WTC11 (cell line): ENCODE measurements at regions not wholly inside any gene's neighbourhood (a gene's known extent, or its start where the extent isn't known, plus 50 kb on each side); places are given as distances from the start of the nearest gene placed in this dataset.

Experiments used
- ATAC-seq: fragments of 200-7000 bp; cut with Tn5 transposase; 2 replicates; pipeline ENCODE4 v1.10.0; 2021; ENCODE audit warnings: mild to moderate bottlenecking, moderate library complexity
- CTCF ChIA-PET: fragments of 300-600 bp; sonication (Branson Sonifier 250); formaldehyde crosslinking; loops from one replicate; lab custom pipeline; 2021; ENCODE audit warnings: antibody characterized with exemption; lab: Charles Lee
- POLR2A ChIA-PET: fragments of 350-600 bp; sonication (Branson Sonifier 250); formaldehyde crosslinking; loops from one replicate; lab custom pipeline; 2021; ENCODE audit warnings: antibody characterized with exemption; lab: Charles Lee
- DNase-seq: peaks from one replicate; pipeline ENCODE4 v3.0.0; 2021; ENCODE audit warnings: low spot score
- H3K27ac Mint-ChIP-seq: 2 replicates; pipeline ENCODE4 v1.8.0; 2021; ENCODE audit warnings: mixed read lengths
- H3K27me3 Mint-ChIP-seq: 2 replicates; pipeline ENCODE4 v1.8.0; 2021; ENCODE audit warnings: low read depth, mild to moderate bottlenecking, moderate library complexity, mixed read lengths
- H3K36me3 Mint-ChIP-seq: 2 replicates; pipeline ENCODE4 v1.8.0; 2021; ENCODE audit warnings: mixed read lengths
- H3K4me1 Mint-ChIP-seq: 2 replicates; pipeline ENCODE4 v1.8.0; 2022; ENCODE audit warnings: mixed read lengths
- H3K4me3 Mint-ChIP-seq: 2 replicates; pipeline ENCODE4 v1.8.0; 2021; ENCODE audit warnings: mild to moderate bottlenecking, moderate library complexity, mixed read lengths
- H3K9me3 Mint-ChIP-seq: 2 replicates; pipeline ENCODE4 v1.8.0; 2021; ENCODE audit warnings: mixed read lengths
- ATF6 ChIP-seq: sonication (generic); formaldehyde crosslinking; IDR thresholded peaks from 2 replicates; pipeline ENCODE4 v1.8.1; 2023; ENCODE audit warnings: mild to moderate bottlenecking, missing genetic modification reagents
- CBFB ChIP-seq: sonication (generic); formaldehyde crosslinking; IDR thresholded peaks from 2 replicates; pipeline ENCODE4 v1.8.1; 2022; ENCODE audit warnings: mild to moderate bottlenecking, low read depth, missing genetic modification reagents
- CREB1 ChIP-seq: sonication (generic); formaldehyde crosslinking; IDR thresholded peaks from 2 replicates; pipeline ENCODE4 v1.8.0; 2023; ENCODE audit warnings: mild to moderate bottlenecking, missing genetic modification reagents
- CREM ChIP-seq: sonication (generic); formaldehyde crosslinking; IDR thresholded peaks from 2 replicates; pipeline ENCODE4 v1.8.1; 2022; ENCODE audit warnings: mild to moderate bottlenecking, missing genetic modification reagents, moderate library complexity
- ELF4 ChIP-seq: sonication (generic); formaldehyde crosslinking; IDR thresholded peaks from 2 replicates; pipeline ENCODE4 v1.8.1; 2022; ENCODE audit warnings: low read depth, mild to moderate bottlenecking, moderate library complexity, missing genetic modification reagents
- FOXJ3 ChIP-seq: sonication (generic); formaldehyde crosslinking; IDR thresholded peaks from 2 replicates; pipeline ENCODE4 v1.9.0; 2021; ENCODE audit warnings: missing genetic modification reagents, mild to moderate bottlenecking, borderline replicate concordance
- GABPB1 ChIP-seq: sonication (generic); formaldehyde crosslinking; IDR thresholded peaks from 2 replicates; pipeline ENCODE4 v1.8.1; 2023; ENCODE audit warnings: mild to moderate bottlenecking, missing genetic modification reagents
- GTF2I ChIP-seq: fragments of 250-450 bp; sonication (Bioruptor Pico); conservative IDR thresholded peaks from 2 replicates; pipeline ENCODE4 v1.4.0; 2021; ENCODE audit warnings: mild to moderate bottlenecking
- JAZF1 ChIP-seq: fragments of 250-450 bp; sonication (Bioruptor Pico); IDR thresholded peaks from 2 replicates; pipeline ENCODE4 v1.9.0; 2021; ENCODE audit warnings: moderate library complexity, mild to moderate bottlenecking, inconsistent platforms
- MXD4 ChIP-seq: fragments of 250-450 bp; sonication (Bioruptor Pico); IDR thresholded peaks from 2 replicates; pipeline ENCODE4 v1.8.0; 2021; ENCODE audit warnings: mild to moderate bottlenecking, moderate library complexity, borderline replicate concordance
- NFYB ChIP-seq: sonication (generic); formaldehyde crosslinking; conservative IDR thresholded peaks from 2 replicates; pipeline ENCODE4 v1.8.0; 2022; ENCODE audit warnings: low read depth, missing genetic modification reagents
- PRRX2 ChIP-seq: fragments of 250-450 bp; sonication (Bioruptor Pico); IDR thresholded peaks from 2 replicates; pipeline ENCODE4 v1.8.0; 2021; ENCODE audit warnings: mild to moderate bottlenecking
- SMAD4 ChIP-seq: sonication (generic); formaldehyde crosslinking; IDR thresholded peaks from 2 replicates; pipeline ENCODE4 v1.8.0; 2022; ENCODE audit warnings: mild to moderate bottlenecking, missing genetic modification reagents
- SOX15 ChIP-seq: fragments of 250-450 bp; sonication (Bioruptor Pico); IDR thresholded peaks from 2 replicates; pipeline ENCODE4 v1.9.0; 2021; ENCODE audit warnings: mild to moderate bottlenecking
- SP1 ChIP-seq: sonication (generic); formaldehyde crosslinking; conservative IDR thresholded peaks from 2 replicates; pipeline ENCODE4 v1.8.1; 2022; ENCODE audit warnings: missing genetic modification reagents
- TCF7 ChIP-seq: sonication (generic); formaldehyde crosslinking; IDR thresholded peaks from 2 replicates; pipeline ENCODE4 v1.8.0; 2022; ENCODE audit warnings: mild to moderate bottlenecking, low read depth, missing genetic modification reagents, moderate library complexity
- TEAD1 ChIP-seq: sonication (generic); formaldehyde crosslinking; IDR thresholded peaks from 2 replicates; pipeline ENCODE4 v1.8.0; 2022; ENCODE audit warnings: mild to moderate bottlenecking, missing genetic modification reagents
- ZNF423 ChIP-seq: fragments of 250-450 bp; sonication (Bioruptor Pico); IDR thresholded peaks from 2 replicates; pipeline ENCODE4 v2.1.2; 2022; ENCODE audit warnings: mild to moderate bottlenecking, moderate library complexity
- ZNF512 ChIP-seq: sonication (generic); formaldehyde crosslinking; IDR thresholded peaks from 2 replicates; pipeline ENCODE4 v1.8.1; 2022; ENCODE audit warnings: missing genetic modification reagents, borderline replicate concordance
- ZNF671 ChIP-seq: fragments of 250-450 bp; sonication (Bioruptor Pico); IDR thresholded peaks from 2 replicates; pipeline ENCODE4 v1.8.0; 2021; ENCODE audit warnings: mild to moderate bottlenecking
- TF ChIP-seq, protein P1 (sequence below): fragments of 250-450 bp; sonication (Bioruptor Pico); IDR thresholded peaks from 2 replicates; pipeline ENCODE4 v1.9.0; 2021; ENCODE audit warnings: mild to moderate bottlenecking
- TF ChIP-seq, protein P2 (sequence below): sonication (generic); formaldehyde crosslinking; IDR thresholded peaks from 2 replicates; pipeline ENCODE4 v1.8.0; 2022; ENCODE audit warnings: mild to moderate bottlenecking, missing genetic modification reagents
- TF ChIP-seq, protein P3 (sequence below): fragments of 250-450 bp; sonication (Bioruptor Pico); IDR thresholded peaks from 2 replicates; pipeline ENCODE4 v1.8.0; 2021; ENCODE audit warnings: mild to moderate bottlenecking

- TF ChIP-seq ZNF671 (CRISPR knock-in tag) (no peak), JAZF1 (CRISPR knock-in tag) (no peak)
- TF ChIP-seq, protein P1, sequence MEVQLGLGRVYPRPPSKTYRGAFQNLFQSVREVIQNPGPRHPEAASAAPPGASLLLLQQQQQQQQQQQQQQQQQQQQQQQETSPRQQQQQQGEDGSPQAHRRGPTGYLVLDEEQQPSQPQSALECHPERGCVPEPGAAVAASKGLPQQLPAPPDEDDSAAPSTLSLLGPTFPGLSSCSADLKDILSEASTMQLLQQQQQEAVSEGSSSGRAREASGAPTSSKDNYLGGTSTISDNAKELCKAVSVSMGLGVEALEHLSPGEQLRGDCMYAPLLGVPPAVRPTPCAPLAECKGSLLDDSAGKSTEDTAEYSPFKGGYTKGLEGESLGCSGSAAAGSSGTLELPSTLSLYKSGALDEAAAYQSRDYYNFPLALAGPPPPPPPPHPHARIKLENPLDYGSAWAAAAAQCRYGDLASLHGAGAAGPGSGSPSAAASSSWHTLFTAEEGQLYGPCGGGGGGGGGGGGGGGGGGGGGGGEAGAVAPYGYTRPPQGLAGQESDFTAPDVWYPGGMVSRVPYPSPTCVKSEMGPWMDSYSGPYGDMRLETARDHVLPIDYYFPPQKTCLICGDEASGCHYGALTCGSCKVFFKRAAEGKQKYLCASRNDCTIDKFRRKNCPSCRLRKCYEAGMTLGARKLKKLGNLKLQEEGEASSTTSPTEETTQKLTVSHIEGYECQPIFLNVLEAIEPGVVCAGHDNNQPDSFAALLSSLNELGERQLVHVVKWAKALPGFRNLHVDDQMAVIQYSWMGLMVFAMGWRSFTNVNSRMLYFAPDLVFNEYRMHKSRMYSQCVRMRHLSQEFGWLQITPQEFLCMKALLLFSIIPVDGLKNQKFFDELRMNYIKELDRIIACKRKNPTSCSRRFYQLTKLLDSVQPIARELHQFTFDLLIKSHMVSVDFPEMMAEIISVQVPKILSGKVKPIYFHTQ (CRISPR knock-in tag), result no peak
Measured at GRCh38 chr20:54940522-54940921, 465.1 kb downstream of the DOK5 start (continued).

DNA sequence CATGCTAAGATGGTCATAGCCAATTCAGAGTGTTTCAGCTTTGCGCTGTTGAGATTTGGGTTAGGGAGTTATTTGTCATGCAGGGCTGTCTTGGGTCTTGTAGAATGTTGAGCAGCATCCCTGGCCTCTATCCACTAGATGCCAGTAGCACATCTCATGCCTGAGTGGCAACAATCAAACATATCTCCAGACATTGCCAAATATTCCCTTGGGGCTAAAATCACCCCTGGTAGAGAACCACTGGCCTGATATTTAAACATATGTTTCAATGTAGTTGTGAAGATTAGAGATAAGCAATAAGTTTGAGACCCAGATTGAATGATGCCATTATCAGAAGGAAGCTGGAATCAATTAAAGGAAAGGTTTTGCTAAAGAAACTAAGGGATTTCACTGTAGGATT, 463.3 kb downstream of the DOK5 start:
- Mint-ChIP-seq H3K9me3 (peaks cover 72% of the 10 kb centered on the region), H3K36me3 (peaks cover 60% of the 10 kb centered on the region), H3K4me1 (no peaks in the 10 kb centered on the region), H3K27me3 (no peaks in the 10 kb centered on the region; the same call in 1 of the 2 replicates), H3K4me3 (no peak overlapping the region), H3K27ac (no peak overlapping the region)
- POLR2A ChIA-PET, result no interaction called here
- CTCF ChIA-PET, result no interaction called here
- ATAC-seq, result no peak
- no peak for DNase-seq
- TF ChIP-seq CREB1 (CRISPR knock-in tag) (no peak), NFYB (CRISPR knock-in tag) (no peak), TCF7 (no peak), JAZF1 (CRISPR knock-in tag) (no peak), SMAD4 (CRISPR knock-in tag) (no peak), TEAD1 (CRISPR knock-in tag) (no peak), FOXJ3 (CRISPR knock-in tag) (no peak)
- TF ChIP-seq, protein P1 (CRISPR knock-in tag), result no peak
- TF ChIP-seq, protein P2, sequence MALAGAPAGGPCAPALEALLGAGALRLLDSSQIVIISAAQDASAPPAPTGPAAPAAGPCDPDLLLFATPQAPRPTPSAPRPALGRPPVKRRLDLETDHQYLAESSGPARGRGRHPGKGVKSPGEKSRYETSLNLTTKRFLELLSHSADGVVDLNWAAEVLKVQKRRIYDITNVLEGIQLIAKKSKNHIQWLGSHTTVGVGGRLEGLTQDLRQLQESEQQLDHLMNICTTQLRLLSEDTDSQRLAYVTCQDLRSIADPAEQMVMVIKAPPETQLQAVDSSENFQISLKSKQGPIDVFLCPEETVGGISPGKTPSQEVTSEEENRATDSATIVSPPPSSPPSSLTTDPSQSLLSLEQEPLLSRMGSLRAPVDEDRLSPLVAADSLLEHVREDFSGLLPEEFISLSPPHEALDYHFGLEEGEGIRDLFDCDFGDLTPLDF (CRISPR knock-in tag), result no peak

DNA sequence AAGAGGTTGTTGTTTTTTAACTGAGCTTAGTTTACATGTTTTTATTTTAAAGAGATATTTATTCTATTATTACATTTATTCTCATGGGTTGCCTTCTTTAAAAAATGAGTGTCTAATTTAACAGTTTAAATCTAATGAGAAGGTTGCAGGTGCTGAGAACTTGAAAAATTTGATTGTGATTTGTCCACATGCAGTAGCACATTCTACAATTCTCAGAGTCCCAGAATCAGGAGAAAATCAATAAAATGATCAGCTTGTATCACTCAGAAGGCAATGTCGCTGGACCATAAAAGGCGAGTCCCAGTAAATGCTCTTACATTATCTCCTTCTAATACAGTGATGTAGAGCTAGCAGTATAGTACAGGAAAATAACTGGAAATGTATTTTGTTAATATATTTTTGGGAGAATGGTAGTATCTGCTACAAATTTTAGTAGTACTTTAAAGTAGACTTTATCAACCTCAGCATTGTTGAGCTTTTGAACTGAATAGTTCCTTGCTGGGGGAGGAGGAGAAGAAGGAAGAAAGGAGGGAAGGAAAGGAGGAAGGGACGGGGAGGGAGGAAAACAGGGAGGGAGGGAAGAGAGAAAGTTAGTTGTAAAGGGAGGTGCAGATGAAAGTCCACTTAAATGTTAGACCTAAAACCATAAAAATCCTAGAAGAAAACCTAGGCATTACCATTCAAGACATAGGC, 458.0 kb downstream of the DOK5 start:
- ChIA-PET CTCF (no interaction called here), POLR2A (no interaction called here)
- Mint-ChIP-seq H3K36me3 (peaks cover 58% of the 10 kb centered on the region), H3K27ac (no peak overlapping the region), H3K4me1 (no peaks in the 10 kb centered on the region), H3K9me3 (peaks cover 73% of the 10 kb centered on the region), H3K27me3 (peaks cover 4% of the 10 kb centered on the region), H3K4me3 (no peak overlapping the region)
- no peak for ATAC-seq
- no peak for DNase-seq
- no peak for TF ChIP-seq SOX15
- TF ChIP-seq ZNF512 (CRISPR knock-in tag), result no peak
- TF ChIP-seq, protein P3, sequence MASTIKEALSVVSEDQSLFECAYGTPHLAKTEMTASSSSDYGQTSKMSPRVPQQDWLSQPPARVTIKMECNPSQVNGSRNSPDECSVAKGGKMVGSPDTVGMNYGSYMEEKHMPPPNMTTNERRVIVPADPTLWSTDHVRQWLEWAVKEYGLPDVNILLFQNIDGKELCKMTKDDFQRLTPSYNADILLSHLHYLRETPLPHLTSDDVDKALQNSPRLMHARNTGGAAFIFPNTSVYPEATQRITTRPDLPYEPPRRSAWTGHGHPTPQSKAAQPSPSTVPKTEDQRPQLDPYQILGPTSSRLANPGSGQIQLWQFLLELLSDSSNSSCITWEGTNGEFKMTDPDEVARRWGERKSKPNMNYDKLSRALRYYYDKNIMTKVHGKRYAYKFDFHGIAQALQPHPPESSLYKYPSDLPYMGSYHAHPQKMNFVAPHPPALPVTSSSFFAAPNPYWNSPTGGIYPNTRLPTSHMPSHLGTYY, result no peak
- TF ChIP-seq GABPB1, result no peak
- TF ChIP-seq CREM (CRISPR knock-in tag), result no peak
- no peak for TF ChIP-seq ELF4
- TF ChIP-seq SP1 (CRISPR knock-in tag), result no peak
- no peak for TF ChIP-seq CBFB (CRISPR knock-in tag)
- TF ChIP-seq GTF2I (CRISPR knock-in tag), result no peak
- no peak for TF ChIP-seq ZNF423
- TF ChIP-seq PRRX2 (CRISPR knock-in tag), result no peak
- no peak for TF ChIP-seq MXD4
- no peak for TF ChIP-seq ATF6 (CRISPR knock-in tag)
